Esophagus muscularis mucosa (tissue), 4 donors: ENCODE measurements at regions not wholly inside any gene's neighbourhood (a gene's known extent, or its start where the extent isn't known, plus 50 kb on each side); places are given as distances from the start of the nearest gene placed in this dataset.
"Not testable (repeated sequence)": the region's sequence is repeated elsewhere in the genome, so short reads cannot be mapped to it uniquely, and the experiment has no call there.

ENCODE experiments used
- EP300 ChIP-seq: sonication (generic); formaldehyde crosslinking; IDR thresholded peaks from one replicate; pipeline ENCODE4 v1.6.1; 2017; ENCODE audit warnings: antibody characterized with exemption
- POLR2AphosphoS5 ChIP-seq, 2 donors: sonication (generic); formaldehyde crosslinking; IDR thresholded peaks; one replicate each; pipeline ENCODE4 v1.6.1; 2017; ENCODE audit warnings: antibody characterized with exemption in 2 of 2
- TF ChIP-seq, protein P1 (sequence below), 3 experiments: fragments of 200-600 bp in 2 of 3; fragments of 450-650 bp in 1 of 3; sonication (generic) in 2 of 3; IDR thresholded peaks; one replicate each; pipeline ENCODE4 v1.5.1; 2017 to 2019; ENCODE audit warnings: antibody characterized with exemption in 3 of 3, mild to moderate bottlenecking in 2 of 3, moderate library complexity in 1 of 3

DNA sequence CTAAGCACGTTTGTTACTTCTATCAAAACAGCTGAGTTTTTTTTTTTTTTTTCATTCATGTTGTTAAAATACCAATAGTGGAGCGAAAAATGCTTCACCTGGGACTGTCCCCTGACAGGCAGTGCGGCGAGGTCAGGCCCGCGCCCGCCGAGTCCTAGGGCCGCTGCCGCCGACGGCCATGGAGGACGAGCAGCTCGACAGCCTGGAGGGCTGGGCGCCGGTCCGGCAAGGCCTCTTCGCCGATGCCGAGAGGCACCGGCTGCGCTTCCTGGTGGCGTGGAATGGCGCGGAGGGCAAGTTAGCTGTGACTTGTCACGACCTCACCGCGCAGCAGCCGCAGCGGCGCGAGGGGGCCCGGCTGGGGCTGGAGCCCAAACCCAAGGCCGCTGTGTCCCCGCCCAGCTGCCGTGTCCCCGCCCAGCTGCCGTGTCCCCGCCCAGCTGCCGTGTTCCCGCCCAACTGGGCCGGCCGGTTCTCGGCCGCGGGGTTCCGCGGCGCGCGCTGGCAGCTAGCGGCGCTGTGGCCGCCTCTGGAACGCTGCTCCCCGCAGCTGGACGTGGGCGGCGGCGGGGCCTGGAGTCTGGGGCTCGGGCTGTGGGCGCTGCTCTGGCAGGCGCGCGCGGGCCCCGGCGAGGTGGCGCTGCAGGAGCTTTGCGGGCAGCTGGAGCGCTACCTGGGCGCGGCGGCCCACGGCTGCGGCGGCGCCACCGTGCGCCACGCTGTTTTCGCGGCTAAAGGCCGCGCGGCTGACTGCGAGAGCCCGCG is 56.7 kb upstream of the GOLGA8R start:
- TF ChIP-seq, protein P1, sequence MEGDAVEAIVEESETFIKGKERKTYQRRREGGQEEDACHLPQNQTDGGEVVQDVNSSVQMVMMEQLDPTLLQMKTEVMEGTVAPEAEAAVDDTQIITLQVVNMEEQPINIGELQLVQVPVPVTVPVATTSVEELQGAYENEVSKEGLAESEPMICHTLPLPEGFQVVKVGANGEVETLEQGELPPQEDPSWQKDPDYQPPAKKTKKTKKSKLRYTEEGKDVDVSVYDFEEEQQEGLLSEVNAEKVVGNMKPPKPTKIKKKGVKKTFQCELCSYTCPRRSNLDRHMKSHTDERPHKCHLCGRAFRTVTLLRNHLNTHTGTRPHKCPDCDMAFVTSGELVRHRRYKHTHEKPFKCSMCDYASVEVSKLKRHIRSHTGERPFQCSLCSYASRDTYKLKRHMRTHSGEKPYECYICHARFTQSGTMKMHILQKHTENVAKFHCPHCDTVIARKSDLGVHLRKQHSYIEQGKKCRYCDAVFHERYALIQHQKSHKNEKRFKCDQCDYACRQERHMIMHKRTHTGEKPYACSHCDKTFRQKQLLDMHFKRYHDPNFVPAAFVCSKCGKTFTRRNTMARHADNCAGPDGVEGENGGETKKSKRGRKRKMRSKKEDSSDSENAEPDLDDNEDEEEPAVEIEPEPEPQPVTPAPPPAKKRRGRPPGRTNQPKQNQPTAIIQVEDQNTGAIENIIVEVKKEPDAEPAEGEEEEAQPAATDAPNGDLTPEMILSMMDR (IDR thresholded peaks at IDR 0.05) = not testable (repeated sequence)
- TF ChIP-seq POLR2AphosphoS5 (IDR thresholded peaks at IDR 0.05); EP300: not testable (repeated sequence)
